Gastroesophageal sphincter (tissue), 4 donors: ENCODE measurements at regions not wholly inside any gene's neighbourhood (a gene's known extent, or its start where the extent isn't known, plus 50 kb on each side); places are given as distances from the start of the nearest gene placed in this dataset.

Experiments used
- ATAC-seq: fragments of 150-250 bp; one replicate; pipeline ENCODE4 v1.9.1; 2016; ENCODE audit warnings: mild to moderate bottlenecking, moderate library complexity
- H3K27ac ChIP-seq, 4 donors: fragments of 200-600 bp; sonication (generic) in 3 of 4; 1 replicate in 3 of 4; 2 replicates in 1 of 4; pipeline ENCODE4 v1.5.1; 2016 to 2019
- H3K27me3 ChIP-seq: fragments of 200-600 bp; sonication (generic); one replicate; pipeline ENCODE4 v1.5.1; 2019
- H3K36me3 ChIP-seq, 2 donors: fragments of 200-600 bp; sonication (generic); one replicate each; pipeline ENCODE4 v1.5.1; 2019; ENCODE audit warnings: control low read depth in 1 of 2
- H3K4me1 ChIP-seq, 3 donors: fragments of 200-600 bp; sonication (generic); 1 replicate in 2 of 3; 2 replicates in 1 of 3; pipeline ENCODE4 v1.5.1; 2016 to 2019; ENCODE audit warnings: control low read depth in 2 of 3
- H3K4me3 ChIP-seq, 2 donors: fragments of 200-600 bp; sonication (generic); one replicate each; pipeline ENCODE4 v1.5.1; 2019; ENCODE audit warnings: mild to moderate bottlenecking in 1 of 2, moderate library complexity in 1 of 2
- H3K9me3 ChIP-seq, 3 donors: fragments of 200-600 bp; sonication (generic); one replicate each; pipeline ENCODE4 v1.5.1; 2017 to 2019; ENCODE audit warnings: control low read depth in 2 of 3
- CTCF ChIP-seq, 4 experiments: fragments of 200-600 bp in 2 of 4; fragments of 450-650 bp in 2 of 4; sonication (generic) in 1 of 4; IDR thresholded peaks; one replicate each; pipeline ENCODE4 v1.5.1; 2017 to 2019; ENCODE audit warnings: antibody characterized with exemption in 4 of 4, mild to moderate bottlenecking in 2 of 4, moderate library complexity in 2 of 4
- EP300 ChIP-seq: sonication (generic); formaldehyde crosslinking; IDR thresholded peaks from one replicate; pipeline ENCODE4 v1.6.1; 2017; ENCODE audit warnings: antibody characterized with exemption, mild to moderate bottlenecking
- POLR2A ChIP-seq, 2 donors: fragments of 450-650 bp; IDR thresholded peaks; one replicate each; pipeline ENCODE4 v1.6.1; 2017; ENCODE audit warnings: antibody characterized with exemption in 2 of 2, mild to moderate bottlenecking in 2 of 2, moderate library complexity in 1 of 2
- POLR2AphosphoS5 ChIP-seq: sonication (generic); formaldehyde crosslinking; IDR thresholded peaks from one replicate; pipeline ENCODE4 v1.6.1; 2017; ENCODE audit warnings: antibody characterized with exemption
- whole genome bisulfite sequencing, 2 donors: methylation state at CpG; one replicate each; pipeline ENCODE4 v1.1.5; 2018; ENCODE audit warnings: low coverage in 1 of 2; 5-methylcytosine and 5-hydroxymethylcytosine counted together

GRCh38 chr18:14921031-14921430, 173.1 kb downstream of the ANKRD30B start:
- WGBS, 2 donors = 70 to 71% methylated on average over 5 of the region's 5 CpGs
- Histone ChIP-seq H3K27me3 (no peaks in the 10 kb centered on the region), H3K4me1 (no peaks in the 10 kb centered on the region), H3K9me3 (no peaks in the 10 kb centered on the region), H3K36me3 (no peaks in the 10 kb centered on the region), H3K27ac (no peak overlapping the region), H3K4me3 (no peak overlapping the region)
- ATAC-seq = no peak
- TF ChIP-seq POLR2A (IDR thresholded peaks at IDR 0.05) (no peak), CTCF (IDR thresholded peaks at IDR 0.05) (no peak), EP300 (no peak), POLR2AphosphoS5 (no peak)

GRCh38 chr18:14921547-14921946, 173.6 kb downstream of the ANKRD30B start:
- no peaks in the 10 kb centered on the region for H3K9me3 ChIP-seq
- no peak for ATAC-seq
- H3K27ac ChIP-seq = no peak overlapping the region
- TF ChIP-seq POLR2AphosphoS5 (no peak), POLR2A (IDR thresholded peaks at IDR 0.05) (no peak)
- no peaks in the 10 kb centered on the region for H3K36me3 ChIP-seq
- 89 to 92% methylated on average over 4 of the region's 4 CpGs for WGBS, 2 donors
- H3K27me3 ChIP-seq = no peaks in the 10 kb centered on the region
- H3K4me3 ChIP-seq = no peak overlapping the region
- H3K4me1 ChIP-seq = no peaks in the 10 kb centered on the region

- Histone ChIP-seq H3K27me3 (no peaks in the 10 kb centered on the region), H3K4me1 (no peaks in the 10 kb centered on the region), H3K9me3 (no peaks in the 10 kb centered on the region), H3K36me3 (no peaks in the 10 kb centered on the region), H3K4me3 (no peak overlapping the region), H3K27ac (no peak overlapping the region)
- WGBS, 2 donors = no CpG with 5 or more reads among the region's 3 CpGs
- no peak for ATAC-seq
- TF ChIP-seq CTCF (IDR thresholded peaks at IDR 0.05) = no peak
These were observed 174.1 kb downstream of the ANKRD30B start for GRCh38 chr18:14922031-14922430.

- H3K9me3 ChIP-seq = no peaks in the 10 kb centered on the region
- 40 to 67% methylated on average over 1 to 2 of the region's 4 CpGs for WGBS, 2 donors
- no peak for TF ChIP-seq POLR2A (IDR thresholded peaks at IDR 0.05)
- no peak for TF ChIP-seq EP300
- TF ChIP-seq POLR2AphosphoS5 = no peak
- no peak for TF ChIP-seq CTCF (IDR thresholded peaks at IDR 0.05)
- H3K27ac ChIP-seq = no peak overlapping the region
- no peaks in the 10 kb centered on the region for H3K27me3 ChIP-seq
- no peaks in the 10 kb centered on the region for H3K36me3 ChIP-seq
- no peak overlapping the region for H3K4me3 ChIP-seq
- H3K4me1 ChIP-seq = no peaks in the 10 kb centered on the region
- ATAC-seq = no peak
These were observed 175.1 kb downstream of the ANKRD30B start for GRCh38 chr18:14922965-14923565.

GRCh38 chr18:14924226-14924625, 176.3 kb downstream of the ANKRD30B start:
- WGBS, 2 donors = 68 to 80% methylated on average over 3 of the region's 4 CpGs
- no peaks in the 10 kb centered on the region for H3K4me1 ChIP-seq
- ATAC-seq = no peak
- no peak overlapping the region for H3K4me3 ChIP-seq
- no peaks in the 10 kb centered on the region for H3K9me3 ChIP-seq
- TF ChIP-seq CTCF (IDR thresholded peaks at IDR 0.05) = no peak
- TF ChIP-seq POLR2AphosphoS5 = no peak
- TF ChIP-seq EP300 = no peak
- TF ChIP-seq POLR2A (IDR thresholded peaks at IDR 0.05) = no peak
- H3K27ac ChIP-seq = no peak overlapping the region
- H3K36me3 ChIP-seq = no peaks in the 10 kb centered on the region
- H3K27me3 ChIP-seq = no peaks in the 10 kb centered on the region
